ENCODE measurements at regions not wholly inside any gene's neighbourhood (a gene's known extent, or its start where the extent isn't known, plus 50 kb on each side); places are given as distances from the start of the nearest gene placed in this dataset.

DNA sequence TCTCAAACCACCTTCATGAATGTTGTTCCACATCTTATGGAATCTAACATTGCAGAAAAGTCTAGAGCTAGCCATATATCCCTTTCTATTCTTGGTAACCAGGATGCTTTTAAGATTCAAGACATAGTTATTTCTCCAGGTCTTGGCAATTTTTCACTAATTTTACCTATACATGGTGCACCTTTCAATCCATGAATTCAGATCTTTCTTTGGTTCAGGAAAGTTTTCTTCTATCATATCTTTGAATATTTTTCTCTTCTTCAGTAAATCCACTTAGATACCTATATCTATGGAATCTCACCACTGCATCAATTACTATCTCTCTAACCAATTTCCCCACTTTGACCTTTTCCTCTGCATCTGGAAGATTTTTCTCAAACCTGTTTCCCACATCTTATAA is 77.4 kb downstream of the PRLHR start:
- TF ChIP-seq POLR2A (conservative IDR thresholded peaks at IDR 0.05) (no peak), ZNF324 (CRISPR knock-in tag; IDR thresholded peaks at IDR 0.05) (no peak), ZZZ3 (IDR thresholded peaks at IDR 0.05) (no peak), GTF2F1 (IDR thresholded peaks at IDR 0.05; ENCODE audit: low read depth, low read length) (no peak), SMC3 (conservative IDR thresholded peaks at IDR 0.05; ENCODE audit: insufficient read depth, low read depth, low read length) (no peak), MAFK (IDR thresholded peaks at IDR 0.05; ENCODE audit: low read length) (no peak), EGR1 (conservative IDR thresholded peaks at IDR 0.05) (no peak), ZNF175 (CRISPR knock-in tag; IDR thresholded peaks at IDR 0.05; ENCODE audit: low read depth) (no peak)
- TF ChIP-seq, protein P1, sequence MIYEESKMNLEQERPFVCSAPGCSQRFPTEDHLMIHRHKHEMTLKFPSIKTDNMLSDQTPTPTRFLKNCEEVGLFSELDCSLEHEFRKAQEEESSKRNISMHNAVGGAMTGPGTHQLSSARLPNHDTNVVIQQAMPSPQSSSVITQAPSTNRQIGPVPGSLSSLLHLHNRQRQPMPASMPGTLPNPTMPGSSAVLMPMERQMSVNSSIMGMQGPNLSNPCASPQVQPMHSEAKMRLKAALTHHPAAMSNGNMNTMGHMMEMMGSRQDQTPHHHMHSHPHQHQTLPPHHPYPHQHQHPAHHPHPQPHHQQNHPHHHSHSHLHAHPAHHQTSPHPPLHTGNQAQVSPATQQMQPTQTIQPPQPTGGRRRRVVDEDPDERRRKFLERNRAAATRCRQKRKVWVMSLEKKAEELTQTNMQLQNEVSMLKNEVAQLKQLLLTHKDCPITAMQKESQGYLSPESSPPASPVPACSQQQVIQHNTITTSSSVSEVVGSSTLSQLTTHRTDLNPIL (CRISPR knock-in tag; IDR thresholded peaks at IDR 0.05) = no peak
- TF ChIP-seq, protein P2, sequence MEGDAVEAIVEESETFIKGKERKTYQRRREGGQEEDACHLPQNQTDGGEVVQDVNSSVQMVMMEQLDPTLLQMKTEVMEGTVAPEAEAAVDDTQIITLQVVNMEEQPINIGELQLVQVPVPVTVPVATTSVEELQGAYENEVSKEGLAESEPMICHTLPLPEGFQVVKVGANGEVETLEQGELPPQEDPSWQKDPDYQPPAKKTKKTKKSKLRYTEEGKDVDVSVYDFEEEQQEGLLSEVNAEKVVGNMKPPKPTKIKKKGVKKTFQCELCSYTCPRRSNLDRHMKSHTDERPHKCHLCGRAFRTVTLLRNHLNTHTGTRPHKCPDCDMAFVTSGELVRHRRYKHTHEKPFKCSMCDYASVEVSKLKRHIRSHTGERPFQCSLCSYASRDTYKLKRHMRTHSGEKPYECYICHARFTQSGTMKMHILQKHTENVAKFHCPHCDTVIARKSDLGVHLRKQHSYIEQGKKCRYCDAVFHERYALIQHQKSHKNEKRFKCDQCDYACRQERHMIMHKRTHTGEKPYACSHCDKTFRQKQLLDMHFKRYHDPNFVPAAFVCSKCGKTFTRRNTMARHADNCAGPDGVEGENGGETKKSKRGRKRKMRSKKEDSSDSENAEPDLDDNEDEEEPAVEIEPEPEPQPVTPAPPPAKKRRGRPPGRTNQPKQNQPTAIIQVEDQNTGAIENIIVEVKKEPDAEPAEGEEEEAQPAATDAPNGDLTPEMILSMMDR (IDR thresholded peaks at IDR 0.05 in 2 of 3, conservative IDR thresholded peaks at IDR 0.05 in 1 of 3; ENCODE audit: insufficient read depth in 2 of 3, low read depth in 1 of 3, low read length in 3 of 3) = no peak
- TF ChIP-seq, protein P3, sequence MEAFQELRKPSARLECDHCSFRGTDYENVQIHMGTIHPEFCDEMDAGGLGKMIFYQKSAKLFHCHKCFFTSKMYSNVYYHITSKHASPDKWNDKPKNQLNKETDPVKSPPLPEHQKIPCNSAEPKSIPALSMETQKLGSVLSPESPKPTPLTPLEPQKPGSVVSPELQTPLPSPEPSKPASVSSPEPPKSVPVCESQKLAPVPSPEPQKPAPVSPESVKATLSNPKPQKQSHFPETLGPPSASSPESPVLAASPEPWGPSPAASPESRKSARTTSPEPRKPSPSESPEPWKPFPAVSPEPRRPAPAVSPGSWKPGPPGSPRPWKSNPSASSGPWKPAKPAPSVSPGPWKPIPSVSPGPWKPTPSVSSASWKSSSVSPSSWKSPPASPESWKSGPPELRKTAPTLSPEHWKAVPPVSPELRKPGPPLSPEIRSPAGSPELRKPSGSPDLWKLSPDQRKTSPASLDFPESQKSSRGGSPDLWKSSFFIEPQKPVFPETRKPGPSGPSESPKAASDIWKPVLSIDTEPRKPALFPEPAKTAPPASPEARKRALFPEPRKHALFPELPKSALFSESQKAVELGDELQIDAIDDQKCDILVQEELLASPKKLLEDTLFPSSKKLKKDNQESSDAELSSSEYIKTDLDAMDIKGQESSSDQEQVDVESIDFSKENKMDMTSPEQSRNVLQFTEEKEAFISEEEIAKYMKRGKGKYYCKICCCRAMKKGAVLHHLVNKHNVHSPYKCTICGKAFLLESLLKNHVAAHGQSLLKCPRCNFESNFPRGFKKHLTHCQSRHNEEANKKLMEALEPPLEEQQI (IDR thresholded peaks at IDR 0.05) = no peak
- TF ChIP-seq, protein P4, sequence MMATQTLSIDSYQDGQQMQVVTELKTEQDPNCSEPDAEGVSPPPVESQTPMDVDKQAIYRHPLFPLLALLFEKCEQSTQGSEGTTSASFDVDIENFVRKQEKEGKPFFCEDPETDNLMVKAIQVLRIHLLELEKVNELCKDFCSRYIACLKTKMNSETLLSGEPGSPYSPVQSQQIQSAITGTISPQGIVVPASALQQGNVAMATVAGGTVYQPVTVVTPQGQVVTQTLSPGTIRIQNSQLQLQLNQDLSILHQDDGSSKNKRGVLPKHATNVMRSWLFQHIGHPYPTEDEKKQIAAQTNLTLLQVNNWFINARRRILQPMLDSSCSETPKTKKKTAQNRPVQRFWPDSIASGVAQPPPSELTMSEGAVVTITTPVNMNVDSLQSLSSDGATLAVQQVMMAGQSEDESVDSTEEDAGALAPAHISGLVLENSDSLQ (IDR thresholded peaks at IDR 0.05) = no peak

Measured in K562 (cell line).